HG03066 (cell line): ENCODE measurements at regions not wholly inside any gene's neighbourhood (a gene's known extent, or its start where the extent isn't known, plus 50 kb on each side); places are given as distances from the start of the nearest gene placed in this dataset.

ENCODE experiments used
- ATAC-seq: cut with Tn5 transposase; IDR thresholded peaks from one replicate; pipeline ENCODE4 v1.9.1; 2021; ENCODE audit warnings: low read depth; ENCODE audit not compliant: unreplicated experiment

DNA sequence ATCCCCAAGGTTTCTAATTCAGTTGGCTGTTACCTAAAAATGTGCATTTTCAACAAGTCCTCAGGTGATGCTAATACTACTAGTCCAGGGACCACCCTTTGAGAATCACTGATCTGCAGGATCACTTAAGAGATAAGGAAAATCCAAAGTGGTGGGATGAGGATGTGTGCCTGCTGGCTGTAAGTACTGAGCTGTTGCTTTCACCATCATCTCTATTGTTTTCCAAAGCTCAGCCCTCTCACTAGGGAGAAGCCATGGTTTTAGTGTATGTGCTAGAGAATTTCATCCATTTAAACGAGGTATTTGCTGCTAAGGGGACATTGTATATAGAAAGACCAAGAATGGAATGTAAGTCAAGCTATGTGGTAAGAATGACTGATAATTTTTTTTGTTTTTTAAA is 202.3 kb downstream of the KIF21A start:
- no peak for ATAC-seq

DNA sequence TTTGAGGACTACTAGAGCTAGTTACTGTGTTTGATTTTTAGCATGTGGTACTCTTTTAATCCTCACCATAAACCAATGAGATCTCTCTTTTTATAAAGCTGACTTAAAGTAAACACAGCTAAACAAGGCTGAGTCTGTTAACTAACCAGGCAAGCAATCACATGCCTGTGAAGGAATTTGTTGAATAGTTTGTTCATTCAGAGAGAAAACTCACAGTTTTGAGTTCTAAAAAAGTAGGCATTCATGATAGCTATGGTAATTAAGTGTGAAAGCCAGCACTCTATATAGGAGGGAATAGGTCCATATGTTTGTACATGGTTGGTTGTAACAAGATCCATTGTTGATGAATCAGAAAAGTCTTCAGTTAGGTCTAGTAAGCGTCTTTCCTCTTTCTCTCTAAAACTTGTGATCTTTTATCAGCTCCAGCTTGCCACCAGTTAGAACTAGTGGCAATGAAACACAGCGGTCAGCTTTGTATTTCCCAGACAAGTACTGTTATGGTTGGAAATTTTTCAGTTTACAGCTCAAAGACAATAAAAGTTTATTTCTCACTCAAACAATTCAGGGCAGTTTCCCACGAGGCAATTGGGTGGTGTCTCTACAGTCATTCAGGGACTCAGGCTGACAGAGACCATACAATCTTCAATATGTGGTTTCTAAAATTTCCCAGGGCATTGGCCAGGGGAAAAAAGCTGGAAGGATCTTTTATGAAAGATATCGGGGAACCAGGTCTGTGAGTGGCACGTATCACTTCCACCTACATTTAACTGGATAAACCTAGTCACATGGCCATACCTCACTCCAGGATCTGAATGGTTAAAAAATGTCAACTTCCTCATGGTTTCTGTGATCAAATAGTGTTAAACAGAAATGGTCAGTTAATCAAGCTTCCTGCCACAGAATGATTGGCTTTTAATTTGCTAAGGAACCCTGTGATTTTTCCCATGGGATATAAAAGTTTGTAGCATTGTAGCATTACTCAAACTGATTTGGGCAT is 203.1 kb downstream of the KIF21A start:
- no peak for ATAC-seq

DNA sequence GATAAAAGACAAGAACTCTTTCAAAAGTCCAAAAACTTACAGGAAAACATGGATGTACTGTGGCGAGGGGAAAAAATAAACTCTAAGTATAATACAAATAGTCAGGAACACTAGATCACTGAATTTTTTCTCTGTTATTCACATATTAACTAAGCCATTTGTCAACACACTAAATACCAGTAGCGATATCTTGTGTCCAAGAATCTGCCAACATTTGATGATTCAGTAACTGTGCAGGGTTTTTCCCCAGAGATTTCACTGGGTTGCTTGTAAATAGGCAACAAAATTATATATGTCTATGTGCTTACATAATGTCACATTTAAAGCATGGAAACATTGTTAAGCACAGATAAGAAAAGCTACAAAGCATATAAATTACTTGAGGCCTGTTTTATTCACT is 205.9 kb downstream of the KIF21A start:
- no peak for ATAC-seq

DNA sequence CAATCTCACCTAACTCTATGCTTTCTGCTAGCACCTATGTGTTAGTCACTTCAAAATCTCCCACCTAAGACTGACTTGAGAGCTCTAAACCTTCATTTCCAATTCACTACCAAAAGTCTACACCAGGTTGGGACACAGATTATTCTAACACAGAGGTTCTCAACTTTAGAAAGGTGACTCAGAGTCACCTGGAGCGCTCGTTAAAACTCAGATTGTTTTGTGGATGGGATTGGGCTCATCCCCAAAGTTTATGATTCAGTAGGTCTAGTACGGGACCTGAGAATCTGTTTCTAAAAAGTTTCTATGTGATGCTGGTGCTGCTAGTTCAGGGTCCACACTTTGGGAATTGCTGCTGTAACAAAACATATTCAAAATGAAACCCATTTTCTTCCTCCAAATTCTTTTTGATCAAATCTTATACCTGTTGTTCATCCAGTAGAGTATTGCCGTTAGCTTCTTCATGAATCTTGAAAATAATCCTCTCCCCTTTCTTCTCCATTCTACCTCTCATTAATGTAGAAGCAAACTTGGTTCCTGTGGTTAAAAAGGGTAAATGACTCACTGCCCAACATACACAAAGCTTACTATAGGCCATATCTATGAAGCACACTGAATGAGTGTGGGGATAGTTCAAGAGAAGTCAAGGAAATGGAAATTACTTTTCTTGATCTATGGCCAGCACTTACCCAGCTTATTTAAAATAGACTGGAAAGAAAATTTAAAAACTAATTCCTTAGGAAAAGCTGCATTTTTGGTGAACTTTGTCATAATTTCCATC is 206.7 kb downstream of the KIF21A start:
- ATAC-seq: no peak

DNA sequence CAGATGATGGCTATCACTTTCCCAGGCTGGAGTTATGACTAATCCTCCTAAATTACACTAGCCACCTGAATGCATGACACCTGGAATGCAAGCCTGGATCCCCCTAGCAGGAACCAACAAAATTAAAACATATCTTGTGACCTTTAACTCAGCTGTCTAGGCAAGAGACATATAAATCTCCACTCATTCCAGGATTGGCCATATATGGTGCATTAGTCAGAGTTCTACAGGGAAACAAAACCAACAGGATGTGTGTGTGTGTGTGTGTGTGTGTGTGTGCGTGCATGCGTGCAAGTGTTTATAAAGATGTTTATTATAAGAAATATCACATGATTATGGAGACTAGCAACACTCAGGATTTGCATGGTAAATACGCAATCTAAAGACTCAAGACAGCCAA is 212.8 kb downstream of the KIF21A start:
- no peak for ATAC-seq

DNA sequence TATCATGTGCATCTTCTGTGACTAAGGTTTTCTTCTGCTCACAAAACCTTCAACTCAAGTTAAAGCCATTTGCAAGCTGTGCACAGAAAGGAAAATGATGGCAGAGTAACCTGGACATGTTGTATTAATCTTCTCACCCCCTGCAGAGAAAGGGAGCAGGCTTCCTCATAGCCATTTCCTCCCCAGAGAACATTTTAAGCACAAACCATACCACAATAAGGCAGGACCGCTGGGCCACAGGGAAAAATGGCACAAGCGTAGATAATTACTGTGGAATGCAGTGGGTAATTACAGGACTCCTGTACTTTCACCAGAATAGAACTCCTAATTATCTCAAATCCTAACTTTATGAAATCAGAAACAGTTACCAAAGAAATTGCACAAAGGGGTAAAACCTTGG is 215.7 kb downstream of the KIF21A start:
- no peak for ATAC-seq

DNA sequence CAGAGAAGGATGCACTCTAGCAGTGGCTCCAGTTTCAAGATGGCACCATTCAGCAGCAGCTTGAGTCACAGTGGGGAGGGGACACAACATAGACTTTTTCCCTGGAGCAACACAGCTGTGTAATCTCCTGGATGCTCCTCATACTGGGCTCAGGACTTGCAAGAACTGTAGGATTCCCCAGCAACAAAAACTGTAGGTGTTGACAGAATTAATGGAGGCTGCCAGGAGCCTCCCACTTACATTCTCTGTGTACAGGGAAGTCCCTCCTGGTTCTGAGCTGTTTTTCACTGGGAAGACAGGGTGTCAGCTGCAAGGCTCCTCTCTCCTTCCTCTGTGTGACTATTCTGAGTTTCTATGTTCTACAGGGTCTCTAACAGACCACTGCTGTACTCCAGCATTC is 217.9 kb downstream of the KIF21A start:
- no peak for ATAC-seq

DNA sequence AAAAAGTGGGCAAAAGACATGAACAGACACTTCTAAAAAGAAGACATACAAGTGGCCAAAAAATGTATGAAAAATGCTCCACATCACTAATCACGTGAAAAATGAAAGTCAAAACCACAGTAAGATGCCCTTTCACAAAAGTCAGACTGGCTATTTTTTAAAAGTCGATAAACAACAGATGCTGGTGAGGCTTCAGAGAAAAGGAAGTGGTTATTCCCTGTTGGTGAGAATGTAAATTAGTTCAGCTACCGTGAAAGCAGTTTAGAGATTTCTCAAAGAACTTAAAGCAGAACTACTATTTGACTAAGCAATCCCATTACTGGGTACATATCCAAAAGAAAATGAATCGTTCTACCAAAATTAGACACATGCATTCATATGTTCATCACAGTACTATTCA is 237.0 kb downstream of the KIF21A start:
- no peak for ATAC-seq

DNA sequence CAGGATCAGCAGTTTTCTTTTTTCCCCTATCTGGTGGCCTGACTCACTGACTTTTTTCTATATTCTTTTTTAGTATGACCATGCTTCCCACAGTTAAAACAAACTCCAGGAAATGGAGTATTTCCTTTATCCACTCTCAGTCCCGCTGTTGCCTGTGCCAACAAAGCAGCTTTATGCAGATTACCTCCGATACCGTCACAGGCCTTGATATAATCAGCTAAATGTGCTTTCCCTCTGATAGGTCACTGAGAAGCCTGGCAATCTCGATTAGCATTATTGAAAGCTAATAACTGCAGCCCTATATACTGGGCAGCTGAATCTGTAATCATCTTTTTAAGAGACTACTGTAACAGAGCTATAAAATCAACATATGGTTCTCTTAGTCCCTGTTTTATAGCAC is 243.6 kb downstream of the KIF21A start:
- ATAC-seq: no peak

DNA sequence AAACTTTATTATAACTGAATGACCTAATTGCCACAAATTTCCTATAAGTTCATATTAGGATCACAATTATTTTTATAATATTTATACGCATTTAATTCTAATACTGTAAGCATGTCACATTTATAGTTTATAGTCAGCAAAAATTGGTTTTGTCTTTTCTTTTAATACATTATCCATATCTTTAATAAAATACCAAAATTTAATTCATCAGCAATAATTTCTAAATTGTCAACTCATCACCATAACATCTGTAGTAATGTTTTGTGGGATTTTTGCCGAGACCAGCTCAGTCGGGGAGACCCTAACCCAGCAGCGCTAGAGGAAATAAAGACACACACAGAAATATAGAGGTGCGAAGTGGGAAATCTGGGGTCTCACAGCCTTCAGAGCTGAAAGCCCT is 254.2 kb downstream of the KIF21A start:
- no peak for ATAC-seq

DNA sequence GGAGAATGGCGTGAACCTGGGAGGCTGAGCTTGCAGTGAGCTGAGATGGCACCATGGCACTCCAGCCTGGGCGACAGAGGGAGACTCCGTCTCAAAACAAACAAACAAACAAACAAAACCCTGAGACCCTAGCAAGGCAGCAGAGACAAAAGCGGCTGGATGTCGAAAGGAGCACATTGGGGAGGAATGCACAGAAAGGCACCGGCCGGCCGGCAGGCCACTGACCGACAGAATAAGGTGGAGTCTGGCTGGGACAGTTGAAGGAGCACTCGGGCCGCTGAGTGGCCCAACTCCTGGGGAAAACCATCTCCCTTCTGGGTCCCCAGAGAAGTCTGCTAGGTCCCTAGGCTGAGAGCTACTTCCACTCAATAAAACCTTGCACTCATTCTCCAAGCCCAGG is 256.2 kb downstream of the KIF21A start:
- ATAC-seq: no peak

DNA sequence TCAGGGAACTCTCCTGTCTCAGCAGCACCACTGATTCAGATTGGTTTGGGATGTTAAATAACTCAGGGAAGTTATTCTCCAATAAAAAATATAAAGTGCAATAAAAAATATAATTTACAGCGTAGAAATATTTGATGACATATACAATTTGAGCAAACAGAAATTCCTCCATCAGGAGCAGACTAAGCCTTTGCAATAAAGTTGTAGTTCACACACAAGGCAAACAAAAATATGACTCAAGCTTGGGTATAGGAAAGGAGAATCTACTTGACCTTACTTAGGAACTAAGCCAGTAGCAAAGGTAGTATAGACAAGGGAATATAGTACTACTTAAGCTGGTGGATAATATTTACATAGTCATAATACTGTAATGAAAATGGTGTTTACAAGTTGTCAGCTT is 264.1 kb downstream of the KIF21A start:
- no peak for ATAC-seq

DNA sequence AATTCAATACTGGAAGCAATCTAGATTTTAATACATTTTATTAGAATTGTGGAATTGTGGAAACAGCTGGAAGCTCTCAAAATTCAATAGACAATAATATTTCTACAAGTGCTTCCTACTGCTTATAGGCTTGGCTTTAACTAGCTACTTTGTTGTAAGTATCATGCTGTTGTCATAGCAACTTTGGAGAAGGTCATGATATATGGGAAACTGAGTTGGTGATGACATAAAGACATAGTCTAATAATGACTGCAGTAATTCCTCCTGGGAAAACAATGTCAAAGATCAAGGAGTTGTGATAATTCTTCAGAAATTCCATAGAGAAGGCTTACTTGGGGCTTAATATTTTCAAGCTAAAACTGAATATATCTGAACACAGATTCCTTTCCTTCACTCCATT is 266.6 kb downstream of the KIF21A start:
- no peak for ATAC-seq

DNA sequence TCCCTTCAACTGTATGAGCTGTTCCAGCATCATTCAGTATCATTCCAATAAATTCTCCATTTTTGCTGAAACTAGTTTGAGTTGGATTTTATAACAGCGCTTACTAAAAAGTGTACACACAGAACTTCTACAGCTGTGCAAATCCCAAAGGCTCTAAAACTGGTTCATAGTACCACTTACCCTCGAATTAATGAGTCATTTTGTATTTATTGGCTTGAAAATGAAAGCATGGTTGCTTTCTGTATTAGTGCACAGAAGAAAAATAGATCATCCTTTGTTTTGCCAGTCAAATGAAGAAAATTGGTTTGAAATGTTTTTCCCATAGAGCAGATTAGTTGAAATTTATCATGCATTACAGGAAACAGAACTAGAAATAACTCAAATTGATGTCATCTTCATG is 268.3 kb upstream of the CPNE8 start:
- no peak for ATAC-seq

DNA sequence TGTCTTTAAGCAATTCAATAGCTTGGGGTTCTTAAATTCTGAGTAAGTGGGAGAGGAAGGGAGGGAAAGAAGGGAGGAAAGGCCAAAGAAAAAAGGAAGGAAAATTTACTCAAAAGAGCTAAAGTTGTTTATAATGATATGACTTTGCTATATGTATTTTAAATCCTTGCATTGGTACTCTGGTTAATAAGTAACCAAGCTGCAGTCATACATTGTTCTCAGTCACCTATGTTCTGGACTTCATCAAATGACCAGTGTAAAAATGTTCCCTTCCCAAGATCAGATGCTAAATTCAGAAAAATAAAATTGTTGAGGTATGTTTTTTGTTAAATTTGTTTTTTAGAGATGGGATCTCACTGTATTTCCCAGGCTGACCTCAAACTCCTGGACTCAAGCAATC is 259.9 kb upstream of the CPNE8 start:
- no peak for ATAC-seq

DNA sequence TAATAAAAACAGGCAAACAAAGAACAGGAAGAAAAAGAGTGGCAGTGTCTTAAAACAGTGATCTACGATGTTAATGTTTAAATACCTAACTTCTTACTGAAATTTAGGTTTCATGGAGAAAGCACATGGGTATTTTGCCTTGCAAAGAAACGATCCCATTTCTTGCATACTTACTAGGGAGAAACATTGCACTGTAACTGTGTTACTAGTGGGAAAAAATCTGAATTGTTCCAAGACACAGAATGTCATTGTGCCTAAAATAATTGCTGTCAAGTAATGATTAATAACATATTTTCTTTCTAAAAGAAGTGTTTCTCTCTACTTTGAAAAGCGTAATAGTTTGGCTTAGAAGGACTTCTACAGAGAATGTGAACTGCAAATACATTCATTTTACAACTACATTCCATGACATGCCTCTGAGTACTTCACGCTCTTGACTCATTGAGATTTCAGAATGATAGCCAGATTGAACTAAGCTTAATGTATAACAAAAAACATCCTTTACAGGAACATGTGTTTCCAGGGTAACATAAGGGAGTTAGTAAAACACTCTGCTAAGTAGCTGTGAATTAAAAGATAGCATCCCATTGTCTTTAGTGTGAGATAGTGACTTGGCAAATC is 256.2 kb upstream of the CPNE8 start:
- no peak for ATAC-seq

DNA sequence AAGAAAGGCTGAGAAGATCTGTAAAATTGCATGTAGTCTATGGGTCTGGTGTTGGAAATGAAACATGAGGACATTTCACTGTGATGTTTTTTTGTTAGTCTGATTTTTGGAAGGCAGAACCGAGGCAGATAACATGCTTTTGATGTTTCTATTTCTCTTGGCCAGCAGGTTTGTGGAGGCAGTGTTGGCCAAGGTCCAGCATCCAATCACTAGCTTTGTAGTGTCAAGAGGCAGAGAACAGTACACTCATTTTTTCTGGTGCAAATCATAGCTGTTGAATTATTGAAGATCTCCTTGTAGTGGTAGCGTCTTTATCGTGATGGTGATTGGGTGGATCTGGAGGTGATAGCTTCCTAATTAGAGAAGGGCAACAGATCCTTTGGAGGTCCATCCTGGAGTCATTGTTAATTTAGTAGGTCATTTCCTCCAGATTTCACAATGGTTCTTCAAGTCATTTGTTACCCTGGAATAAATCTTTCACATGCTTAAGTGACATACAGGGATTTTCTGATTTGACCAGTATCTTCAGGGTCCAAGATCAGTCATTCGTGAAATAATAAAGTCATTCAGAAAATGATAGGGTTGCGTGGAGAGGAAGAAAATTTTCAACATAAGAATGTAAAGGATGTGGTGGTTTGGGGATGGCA is 252.4 kb upstream of the CPNE8 start:
- no peak for ATAC-seq

DNA sequence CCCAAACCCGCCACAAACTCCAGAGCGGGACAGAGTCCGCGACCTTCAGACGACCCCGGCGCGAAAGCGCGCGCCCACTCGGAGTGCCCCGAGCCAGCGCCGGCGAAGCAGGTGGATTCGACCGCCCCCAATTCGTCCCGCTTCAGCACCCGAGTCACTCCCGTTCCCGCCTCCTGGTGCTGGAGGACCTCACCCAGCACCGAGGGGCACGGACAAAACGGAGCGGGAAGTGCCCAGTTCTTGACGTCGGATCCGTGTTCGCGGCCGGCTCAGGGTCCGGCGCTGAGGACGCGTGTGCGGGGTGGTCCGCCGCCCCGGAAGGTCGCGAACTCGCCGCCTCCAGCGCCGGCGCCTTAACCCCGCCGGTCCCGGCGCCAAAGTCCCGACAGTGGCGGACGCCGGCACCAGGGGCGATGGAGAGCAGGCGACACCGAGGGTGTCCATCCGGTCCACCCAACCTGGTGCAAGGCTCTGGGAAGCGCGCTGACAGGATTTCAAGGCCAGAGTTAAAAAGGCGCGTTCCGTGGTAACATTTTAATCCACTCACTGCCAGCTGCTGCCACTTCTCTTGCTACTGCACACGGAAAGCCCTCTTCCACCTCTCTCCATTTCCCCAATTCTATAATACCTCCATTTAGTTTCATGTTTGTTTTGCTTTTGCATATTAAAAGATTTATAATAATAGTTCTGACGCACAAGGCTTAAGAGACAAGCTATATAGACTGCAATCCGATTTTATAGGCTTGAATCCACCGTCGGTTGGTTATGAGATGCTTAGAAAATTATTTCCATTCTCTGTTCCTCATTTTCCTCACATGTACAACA is 240.0 kb upstream of the CPNE8 start:
- peak; percentile 79 for ATAC-seq

DNA sequence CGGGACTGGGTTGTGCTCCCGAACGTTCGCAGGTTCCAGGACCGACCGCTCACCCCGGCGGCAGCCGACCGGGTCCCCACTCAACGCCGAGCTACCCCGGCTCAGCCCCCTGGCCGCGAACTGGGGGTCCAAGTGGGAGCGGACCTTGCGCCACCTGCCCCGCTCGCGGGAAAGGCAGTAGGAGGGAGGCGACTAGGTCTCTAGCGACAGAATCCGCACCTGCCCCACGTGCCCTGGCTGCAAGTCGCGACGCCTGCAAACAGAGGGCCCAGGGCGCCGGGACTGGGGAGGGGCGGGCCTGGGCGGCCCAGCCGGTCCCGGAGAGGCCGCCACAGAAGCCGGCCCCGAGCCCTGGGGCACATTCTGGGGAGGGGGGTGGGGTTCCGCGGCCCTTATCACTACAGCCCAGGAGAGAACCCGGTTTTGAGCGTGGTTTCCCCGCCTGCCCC is 239.2 kb upstream of the CPNE8 start:
- no peak for ATAC-seq

DNA sequence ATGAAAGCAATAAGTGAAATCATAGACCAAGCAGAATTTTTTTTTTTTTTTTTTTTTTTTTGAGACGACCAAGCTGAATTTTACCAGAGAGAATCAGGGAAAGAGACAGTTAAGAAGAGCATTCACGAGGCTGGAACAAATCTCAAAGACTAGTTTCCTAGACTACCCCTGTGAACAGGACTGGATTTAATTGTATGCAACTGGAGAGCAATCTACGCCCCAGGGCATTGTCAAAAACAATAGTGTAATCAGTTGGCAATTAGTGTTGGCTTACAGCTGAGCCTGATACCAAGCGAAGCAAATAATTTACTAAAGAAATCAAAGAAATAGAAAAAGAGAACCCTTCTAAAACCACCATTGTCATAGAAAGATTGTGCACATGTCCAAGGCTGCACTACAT is 232.9 kb upstream of the CPNE8 start:
- ATAC-seq: no peak
